ENCODE measurements at regions not wholly inside any gene's neighbourhood (a gene's known extent, or its start where the extent isn't known, plus 50 kb on each side); places are given as distances from the start of the nearest gene placed in this dataset.

- TF ChIP-seq CTCF (IDR thresholded peaks at IDR 0.05; ENCODE audit: low read length) (no peak), EZH2 (IDR thresholded peaks at IDR 0.05; ENCODE audit: borderline replicate concordance, low read length) (no peak)
Observed at GRCh38 chr5:71903808-71904207, 184.7 kb downstream of the CARTPT start.

Measured in OCI-LY1 (cell line).